Body of pancreas (tissue), 4 donors: ENCODE measurements at regions not wholly inside any gene's neighbourhood (a gene's known extent, or its start where the extent isn't known, plus 50 kb on each side); places are given as distances from the start of the nearest gene placed in this dataset.

Experiments used
- ATAC-seq: fragments of 150-250 bp; one replicate; pipeline ENCODE4 v1.9.1; 2016
- DNase-seq, 4 donors: peaks; one replicate each; pipeline ENCODE4 v3.0.0-alpha.2; 2019
- H3K27ac ChIP-seq, 4 donors: fragments of 200-600 bp; sonication (generic); 1 replicate in 3 of 4; 2 replicates in 1 of 4; pipeline versions ENCODE4 v1.5.1 to v1.6.1; 2016 to 2019; ENCODE audit warnings: mild to moderate bottlenecking in 1 of 4, mixed read lengths in 1 of 4, moderate library complexity in 1 of 4
- H3K27me3 ChIP-seq, 2 donors: fragments of 200-600 bp; sonication (generic); one replicate each; pipeline ENCODE4 v1.6.0; 2016; ENCODE audit warnings: mild to moderate bottlenecking in 1 of 2
- H3K36me3 ChIP-seq, 2 donors: fragments of 200-600 bp; sonication (generic); replicated peaks in 1 of 2; 2 replicates each; pipeline ENCODE4 v1.5.1; 2016; ENCODE audit warnings: low read depth in 2 of 2; ENCODE audit not compliant: insufficient read depth in 1 of 2
- H3K4me1 ChIP-seq: fragments of 200-600 bp; sonication (generic); one replicate; pipeline ENCODE4 v1.6.0; 2016
- H3K4me3 ChIP-seq, 2 donors: fragments of 200-600 bp; sonication (generic); 1 replicate in 1 of 2; 2 replicates in 1 of 2; pipeline ENCODE4 v1.5.1; 2016 to 2019
- H3K9me3 ChIP-seq, 3 donors: fragments of 200-600 bp; sonication (generic); 1 replicate in 2 of 3; 2 replicates in 1 of 3; pipeline ENCODE4 v1.5.1; 2016
- CTCF ChIP-seq, 7 experiments: fragments of 450-650 bp in 4 of 7; fragments of 200-600 bp in 3 of 7; sonication (generic) in 3 of 7; IDR thresholded peaks; one replicate each; pipeline ENCODE4 v1.5.1; 2016 to 2019; ENCODE audit warnings: antibody characterized with exemption in 7 of 7
- POLR2A ChIP-seq, 3 donors: fragments of 450-650 bp; IDR thresholded peaks; one replicate each; pipeline ENCODE4 v1.6.1; 2016; ENCODE audit warnings: antibody characterized with exemption in 3 of 3, mild to moderate bottlenecking in 2 of 3
- WGBS, 2 donors: methylation state at CpG; one replicate each; pipeline ENCODE4 v1.1.5; 2017; 5-methylcytosine and 5-hydroxymethylcytosine counted together
- intact Hi-C: fragments of 100-400 bp; cut with DNase I; formaldehyde crosslinking; loops from one replicate; pipeline ENCODE4 v1.15.1; 2023

GRCh38 chr6:130661077-130661476 is 166.1 kb upstream of the SMLR1 start:
- Histone ChIP-seq H3K4me3 (no peak overlapping the region), H3K27ac (no peak overlapping the region), H3K4me1 (no peaks in the 10 kb centered on the region), H3K36me3 (no peaks in the 10 kb centered on the region), H3K27me3 (no peaks in the 10 kb centered on the region), H3K9me3 (no peaks in the 10 kb centered on the region)
- ATAC-seq, result no peak
- TF ChIP-seq POLR2A (IDR thresholded peaks at IDR 0.05) (no peak), CTCF (IDR thresholded peaks at IDR 0.05) (no peak)
- WGBS, 2 donors, result 54 to 62% methylated on average over 4 of the region's 4 CpGs
- no peak for DNase-seq
- intact Hi-C loops, result no loop called here

GRCh38 chr6:130666786-130667185 is 160.4 kb upstream of the SMLR1 start:
- intact Hi-C loops, result no loop called here
- WGBS, 2 donors, result 76% methylated on average over 2 of the region's 2 CpGs
- H3K27ac ChIP-seq, result no peak overlapping the region
- H3K27me3 ChIP-seq, result no peaks in the 10 kb centered on the region
- no peaks in the 10 kb centered on the region for H3K9me3 ChIP-seq
- H3K36me3 ChIP-seq, result no peaks in the 10 kb centered on the region
- DNase-seq, result no peak
- ATAC-seq, result no peak
- H3K4me1 ChIP-seq, result no peaks in the 10 kb centered on the region
- TF ChIP-seq POLR2A (IDR thresholded peaks at IDR 0.05) (no peak), CTCF (IDR thresholded peaks at IDR 0.05) (no peak)
- H3K4me3 ChIP-seq, result no peak overlapping the region

GRCh38 chr6:130670142-130670541 is 157.1 kb upstream of the SMLR1 start:
- H3K36me3 ChIP-seq, result no peaks in the 10 kb centered on the region
- no peak overlapping the region for H3K4me3 ChIP-seq
- no peaks in the 10 kb centered on the region for H3K27me3 ChIP-seq
- 29 to 38% methylated on average over 6 of the region's 6 CpGs for WGBS, 2 donors
- no peak for TF ChIP-seq POLR2A (IDR thresholded peaks at IDR 0.05)
- TF ChIP-seq CTCF (IDR thresholded peaks at IDR 0.05), result no peak
- intact Hi-C loops, result no loop called here
- no peaks in the 10 kb centered on the region for H3K4me1 ChIP-seq
- H3K9me3 ChIP-seq, result no peaks in the 10 kb centered on the region
- DNase-seq (no peak), ATAC-seq (no peak)
- H3K27ac ChIP-seq, result no peak overlapping the region

- intact Hi-C loops, result no loop called here
- ATAC-seq, result no peak
- 12 to 31% methylated on average over 2 of the region's 2 CpGs for WGBS, 2 donors
Observed at GRCh38 chr6:130671119-130671518, 156.1 kb upstream of the SMLR1 start.

More at GRCh38 chr6:130671119-130671518, 156.1 kb upstream of the SMLR1 start:
- Histone ChIP-seq H3K27me3 (no peaks in the 10 kb centered on the region), H3K4me1 (no peaks in the 10 kb centered on the region), H3K4me3 (no peak overlapping the region), H3K27ac (no peak overlapping the region), H3K36me3 (no peaks in the 10 kb centered on the region), H3K9me3 (no peaks in the 10 kb centered on the region)
- no peak for DNase-seq
- TF ChIP-seq POLR2A (IDR thresholded peaks at IDR 0.05) (no peak), CTCF (IDR thresholded peaks at IDR 0.05) (no peak)
